Activated naive CD4-positive, alpha-beta T cell treated with anti-CD3 and anti-CD28 coated beads, Interleukin-2, amount 50 U/mL, for 24 hours (primary cell): ENCODE measurements at regions not wholly inside any gene's neighbourhood (a gene's known extent, or its start where the extent isn't known, plus 50 kb on each side); places are given as distances from the start of the nearest gene placed in this dataset.
A peak's percentile ranks its signal among the peaks of the same experiment; 100 is the strongest.
"Not testable (repeated sequence)": the region's sequence is repeated elsewhere in the genome, so short reads cannot be mapped to it uniquely, and the experiment has no call there.

Experiments used
- H3K27ac Mint-ChIP-seq: one replicate; pipeline ENCODE4 v1.8.0; 2021; ENCODE audit warnings: mild to moderate bottlenecking, mixed read lengths
- H3K27me3 Mint-ChIP-seq: one replicate; pipeline ENCODE4 v1.8.0; 2021; ENCODE audit warnings: mixed read lengths
- H3K36me3 Mint-ChIP-seq: one replicate; pipeline ENCODE4 v1.8.0; 2021; ENCODE audit warnings: mixed read lengths
- H3K4me1 Mint-ChIP-seq: one replicate; pipeline ENCODE4 v1.8.0; 2021; ENCODE audit warnings: mixed read lengths
- H3K4me3 Mint-ChIP-seq: one replicate; pipeline ENCODE4 v1.8.0; 2021; ENCODE audit warnings: mild to moderate bottlenecking, mixed read lengths
- H3K9me3 Mint-ChIP-seq: one replicate; pipeline ENCODE4 v1.8.0; 2021; ENCODE audit warnings: mixed read lengths

GRCh38 chr12:46609674-46610073 is 216.1 kb downstream of the SLC38A4 start:
- peaks cover 4% of the 10 kb centered on the region for H3K36me3 Mint-ChIP-seq

GRCh38 chr12:46609273-46609623 is 216.5 kb downstream of the SLC38A4 start:
- Mint-ChIP-seq H3K4me3 (peak overlapping the region; percentile 57), H3K27ac (peak overlapping the region; percentile 83), H3K4me1 (peaks cover 61% of the 10 kb centered on the region), H3K27me3 (no peaks in the 10 kb centered on the region), H3K9me3 (peaks cover 13% of the 10 kb centered on the region), H3K36me3 (peaks cover 6% of the 10 kb centered on the region)

More at GRCh38 chr12:46609674-46610073, 216.1 kb downstream of the SLC38A4 start:
- Mint-ChIP-seq H3K9me3 (peaks cover 13% of the 10 kb centered on the region), H3K4me1 (peaks cover 61% of the 10 kb centered on the region), H3K27me3 (no peaks in the 10 kb centered on the region), H3K4me3 (peak overlapping the region; percentile 57), H3K27ac (peak overlapping the region; percentile 83)

- no peaks in the 10 kb centered on the region for H3K27me3 Mint-ChIP-seq
- peaks cover 61% of the 10 kb centered on the region for H3K4me1 Mint-ChIP-seq
- H3K9me3 Mint-ChIP-seq, result peaks cover 13% of the 10 kb centered on the region
- H3K4me3 Mint-ChIP-seq, result peak overlapping the region; percentile 57
- peaks cover 6% of the 10 kb centered on the region for H3K36me3 Mint-ChIP-seq
- peak overlapping the region; percentile 14 for H3K27ac Mint-ChIP-seq
Observed at GRCh38 chr12:46608431-46609272, 217.1 kb downstream of the SLC38A4 start.

GRCh38 chr12:46604684-46605083 is 221.1 kb downstream of the SLC38A4 start:
- Mint-ChIP-seq H3K27ac (no peak overlapping the region), H3K27me3 (no peaks in the 10 kb centered on the region), H3K4me3 (no peak overlapping the region), H3K36me3 (peaks cover 20% of the 10 kb centered on the region), H3K9me3 (peaks cover 31% of the 10 kb centered on the region), H3K4me1 (peaks cover 32% of the 10 kb centered on the region)

- H3K4me1 Mint-ChIP-seq, result peaks cover 24% of the 10 kb centered on the region
- H3K27ac Mint-ChIP-seq, result no peak overlapping the region
- peaks cover 24% of the 10 kb centered on the region for H3K36me3 Mint-ChIP-seq
- no peaks in the 10 kb centered on the region for H3K27me3 Mint-ChIP-seq
- no peak overlapping the region for H3K4me3 Mint-ChIP-seq
- peaks cover 35% of the 10 kb centered on the region for H3K9me3 Mint-ChIP-seq
Observed at GRCh38 chr12:46603776-46604456, 221.9 kb downstream of the SLC38A4 start.

GRCh38 chr12:46602474-46602873 is 223.3 kb downstream of the SLC38A4 start:
- H3K27me3 Mint-ChIP-seq, result no peaks in the 10 kb centered on the region
- H3K4me3 Mint-ChIP-seq, result no peak overlapping the region
- peaks cover 28% of the 10 kb centered on the region for H3K36me3 Mint-ChIP-seq
- H3K9me3 Mint-ChIP-seq, result peaks cover 39% of the 10 kb centered on the region
- H3K4me1 Mint-ChIP-seq, result peaks cover 17% of the 10 kb centered on the region
- no peak overlapping the region for H3K27ac Mint-ChIP-seq

- no peak overlapping the region for H3K27ac Mint-ChIP-seq
Observed at GRCh38 chr12:46590991-46591703, 218.6 kb upstream of the SLC38A2 start.

GRCh38 chr12:46585854-46586621 is 213.5 kb upstream of the SLC38A2 start:
- no peaks in the 10 kb centered on the region for H3K27me3 Mint-ChIP-seq
- peak overlapping the region; percentile 73 for H3K27ac Mint-ChIP-seq
- peak overlapping the region; percentile 53 for H3K4me3 Mint-ChIP-seq
- H3K36me3 Mint-ChIP-seq, result peaks cover 32% of the 10 kb centered on the region
- peaks cover 77% of the 10 kb centered on the region for H3K4me1 Mint-ChIP-seq
- H3K9me3 Mint-ChIP-seq, result peaks cover 22% of the 10 kb centered on the region

More at GRCh38 chr12:46590991-46591703, 218.6 kb upstream of the SLC38A2 start:
- Mint-ChIP-seq H3K4me3 (no peak overlapping the region), H3K9me3 (peaks cover 16% of the 10 kb centered on the region), H3K36me3 (peaks cover 15% of the 10 kb centered on the region), H3K27me3 (no peaks in the 10 kb centered on the region), H3K4me1 (peaks cover 41% of the 10 kb centered on the region)

GRCh38 chr12:46584098-46584497 is 211.5 kb upstream of the SLC38A2 start:
- not testable (repeated sequence) for H3K4me3 Mint-ChIP-seq, H3K27me3 Mint-ChIP-seq, H3K27ac Mint-ChIP-seq
- peaks cover 22% of the 10 kb centered on the region for H3K9me3 Mint-ChIP-seq
- H3K4me1 Mint-ChIP-seq, result peaks cover 67% of the 10 kb centered on the region
- peaks cover 32% of the 10 kb centered on the region for H3K36me3 Mint-ChIP-seq

- Mint-ChIP-seq H3K36me3 (peaks cover 28% of the 10 kb centered on the region), H3K9me3 (peaks cover 22% of the 10 kb centered on the region), H3K4me1 (peaks cover 50% of the 10 kb centered on the region)
- H3K27me3 Mint-ChIP-seq, H3K27ac Mint-ChIP-seq, H3K4me3 Mint-ChIP-seq: not testable (repeated sequence)
Observed at GRCh38 chr12:46581990-46582389, 209.4 kb upstream of the SLC38A2 start.

- no peaks in the 10 kb centered on the region for H3K27me3 Mint-ChIP-seq
- peaks cover 22% of the 10 kb centered on the region for H3K9me3 Mint-ChIP-seq
- H3K36me3 Mint-ChIP-seq, result peaks cover 25% of the 10 kb centered on the region
- no peak overlapping the region for H3K4me3 Mint-ChIP-seq
- peaks cover 35% of the 10 kb centered on the region for H3K4me1 Mint-ChIP-seq
- no peak overlapping the region for H3K27ac Mint-ChIP-seq
Observed at GRCh38 chr12:46580445-46580844, 207.9 kb upstream of the SLC38A2 start.

GRCh38 chr12:46579474-46579873 is 206.9 kb upstream of the SLC38A2 start:
- H3K4me3 Mint-ChIP-seq, result no peak overlapping the region
- no peak overlapping the region for H3K27ac Mint-ChIP-seq
- peaks cover 19% of the 10 kb centered on the region for H3K36me3 Mint-ChIP-seq
- no peaks in the 10 kb centered on the region for H3K27me3 Mint-ChIP-seq
- peaks cover 25% of the 10 kb centered on the region for H3K4me1 Mint-ChIP-seq
- peaks cover 17% of the 10 kb centered on the region for H3K9me3 Mint-ChIP-seq

GRCh38 chr12:46578190-46578982 is 205.8 kb upstream of the SLC38A2 start:
- no peaks in the 10 kb centered on the region for H3K27me3 Mint-ChIP-seq
- no peak overlapping the region for H3K4me3 Mint-ChIP-seq
- peaks cover 9% of the 10 kb centered on the region for H3K9me3 Mint-ChIP-seq
- peaks cover 11% of the 10 kb centered on the region for H3K36me3 Mint-ChIP-seq
- no peak overlapping the region for H3K27ac Mint-ChIP-seq
- peaks cover 17% of the 10 kb centered on the region for H3K4me1 Mint-ChIP-seq

GRCh38 chr12:46577063-46577776 is 204.6 kb upstream of the SLC38A2 start:
- Mint-ChIP-seq H3K9me3 (peaks cover 4% of the 10 kb centered on the region), H3K4me3 (no peak overlapping the region), H3K27ac (no peak overlapping the region), H3K4me1 (peaks cover 5% of the 10 kb centered on the region), H3K36me3 (peaks cover 3% of the 10 kb centered on the region), H3K27me3 (no peaks in the 10 kb centered on the region)
